Anterior cingulate cortex (tissue), 58 donors: ENCODE measurements at regions not wholly inside any gene's neighbourhood (a gene's known extent, or its start where the extent isn't known, plus 50 kb on each side); places are given as distances from the start of the nearest gene placed in this dataset.
"Not testable (repeated sequence)": the region's sequence is repeated elsewhere in the genome, so short reads cannot be mapped to it uniquely, and the experiment has no call there.

ENCODE experiments used
- DNase-seq, 58 donors: peaks; one replicate each; lab custom pipeline; 2025; lab: John Stamatoyannopoulos, UW

- no peak for DNase-seq
Measured at GRCh38 chr13:90615236-90615635, 732.3 kb upstream of the MIR17HG start.

DNA sequence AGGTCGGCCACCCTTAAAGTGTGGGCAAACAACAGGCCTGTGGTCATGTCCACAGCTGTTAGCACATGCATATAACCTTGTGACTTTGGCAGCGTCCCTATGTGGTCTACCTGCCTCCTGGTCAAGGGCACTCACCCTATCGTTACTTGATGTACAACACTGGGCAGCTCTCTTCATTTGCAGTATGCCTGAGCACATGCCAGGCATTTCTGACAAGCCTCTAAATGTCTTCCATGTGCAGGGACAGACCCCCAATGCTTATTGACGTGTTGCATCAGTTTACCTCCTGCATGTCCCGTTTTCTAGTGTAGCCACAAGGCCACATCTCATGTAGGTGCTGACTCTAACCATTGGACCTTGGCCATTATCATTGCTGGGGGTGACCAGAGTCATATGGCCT, 731.7 kb upstream of the MIR17HG start:
- no peak for DNase-seq

GRCh38 chr13:90618133-90618532, 729.4 kb upstream of the MIR17HG start:
- no peak for DNase-seq

DNA sequence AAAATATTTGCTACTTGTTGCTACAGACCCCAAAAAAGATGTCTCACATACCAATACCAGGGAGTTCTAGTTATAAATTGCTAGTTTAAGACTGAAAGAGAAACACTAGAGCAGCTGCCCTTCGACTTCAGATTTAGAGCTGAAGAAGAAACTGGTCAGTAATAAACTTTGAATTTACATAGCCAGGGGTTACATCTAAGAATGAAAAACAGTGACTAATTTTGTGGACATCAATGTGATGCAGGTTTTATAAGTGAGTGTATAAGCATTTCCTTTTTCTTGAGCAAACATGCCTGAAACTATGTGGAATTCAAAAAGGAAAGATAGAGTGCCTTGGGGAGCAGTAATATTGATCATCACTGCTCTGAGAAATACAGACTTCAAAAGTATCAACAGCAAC, 724.9 kb upstream of the MIR17HG start:
- DNase-seq, result no peak

GRCh38 chr13:90623318-90624011, 724.0 kb upstream of the MIR17HG start:
- DNase-seq, result no peak

DNA sequence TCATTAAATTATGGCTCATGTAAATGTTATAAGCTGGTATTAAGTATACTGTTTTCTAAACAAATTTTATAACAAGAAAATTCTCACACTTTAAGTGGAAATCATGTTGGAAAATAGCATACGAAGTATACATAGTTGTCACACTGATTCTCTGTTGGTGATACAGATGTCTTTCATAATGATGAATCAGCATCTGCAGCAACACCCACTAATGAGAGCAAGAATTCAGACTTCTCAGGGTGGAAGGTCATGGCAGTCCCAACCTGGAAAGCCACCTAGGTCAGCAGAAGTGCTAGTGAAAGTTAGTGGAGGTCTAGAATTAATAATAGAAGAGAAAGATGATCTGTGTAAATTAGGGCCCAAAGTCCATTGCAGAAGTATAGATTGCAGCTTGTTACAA, 719.7 kb upstream of the MIR17HG start:
- no peak for DNase-seq

DNA sequence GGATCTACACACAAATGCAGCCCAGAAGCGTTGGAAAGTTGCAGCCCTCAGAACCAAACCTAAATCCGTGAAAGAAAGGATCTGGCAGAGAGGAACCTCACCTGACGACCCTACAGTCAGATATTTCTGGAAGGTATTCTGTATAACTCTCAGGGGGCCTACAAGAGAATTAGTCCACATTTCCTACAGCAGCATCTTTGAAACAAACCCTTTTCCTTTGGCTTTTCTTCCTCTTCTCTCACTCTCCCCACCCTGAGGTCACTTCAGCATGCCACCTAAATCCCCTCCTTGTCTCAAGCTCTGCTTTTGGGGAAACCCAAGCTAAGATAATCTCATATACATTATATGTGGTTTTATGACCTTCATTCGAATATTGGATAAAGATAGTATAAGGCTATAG, 719.0 kb upstream of the MIR17HG start:
- no peak for DNase-seq

DNA sequence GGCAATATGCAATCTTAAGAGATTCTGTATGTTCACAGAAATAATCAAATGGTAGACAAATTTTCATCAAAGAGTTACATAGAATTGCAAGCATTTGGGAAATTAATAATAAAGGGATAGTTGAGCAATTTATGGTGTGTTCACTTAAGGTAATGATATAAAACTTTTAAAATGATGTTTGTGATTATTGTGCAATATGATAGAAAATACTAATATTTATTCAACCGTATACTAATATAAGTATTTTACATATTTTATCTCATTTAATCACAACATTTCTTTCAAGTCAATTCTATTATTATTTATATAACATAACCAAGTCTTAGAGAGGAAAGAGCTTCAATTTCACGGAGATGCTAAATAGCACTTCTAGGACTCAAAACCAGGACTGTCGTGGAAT, 716.8 kb upstream of the MIR17HG start:
- DNase-seq, result no peak

DNA sequence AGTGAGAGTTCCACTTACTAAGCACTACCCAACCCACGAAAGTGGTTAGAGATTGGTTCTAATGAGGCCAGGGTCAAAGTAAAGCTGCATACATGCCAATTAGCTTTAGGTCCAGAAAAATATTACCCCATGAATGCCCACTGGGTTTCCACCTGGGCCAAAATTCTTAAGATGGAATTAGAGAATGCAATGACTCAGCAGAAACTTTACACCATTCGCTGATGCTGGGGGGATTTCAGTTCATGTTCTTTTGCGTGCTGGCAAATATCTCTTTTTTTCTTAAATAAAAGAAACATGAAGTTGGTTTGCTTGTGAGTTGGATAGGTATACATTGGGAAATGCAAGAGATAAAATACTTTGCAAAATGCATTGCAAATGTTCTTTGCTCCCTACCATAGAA, 715.3 kb upstream of the MIR17HG start:
- no peak for DNase-seq

DNA sequence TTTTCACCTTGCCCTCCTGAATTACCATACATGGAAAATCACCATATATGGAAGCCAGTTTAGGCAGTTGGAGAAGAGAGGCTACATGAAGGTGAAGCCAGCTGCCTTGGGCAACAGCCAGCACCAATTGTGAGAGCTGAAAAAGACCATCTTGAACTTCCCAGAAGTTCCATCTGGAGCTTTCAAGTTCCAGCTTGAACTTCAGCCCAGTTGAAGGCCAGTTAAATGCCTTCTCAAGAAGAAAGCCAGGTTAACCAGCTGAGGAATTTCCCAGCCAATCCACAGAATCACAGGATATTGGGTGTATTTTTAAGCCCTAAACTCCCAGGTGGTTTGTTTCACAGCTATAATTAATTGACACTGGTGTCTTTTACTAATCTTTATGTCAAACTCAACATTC, 713.6 kb upstream of the MIR17HG start:
- no peak for DNase-seq

GRCh38 chr13:90640976-90641375, 706.5 kb upstream of the MIR17HG start:
- no peak for DNase-seq

GRCh38 chr13:90641884-90642283, 705.6 kb upstream of the MIR17HG start:
- no peak for DNase-seq

- no peak for DNase-seq
Measured at GRCh38 chr13:90645582-90645981, 701.9 kb upstream of the MIR17HG start.

DNA sequence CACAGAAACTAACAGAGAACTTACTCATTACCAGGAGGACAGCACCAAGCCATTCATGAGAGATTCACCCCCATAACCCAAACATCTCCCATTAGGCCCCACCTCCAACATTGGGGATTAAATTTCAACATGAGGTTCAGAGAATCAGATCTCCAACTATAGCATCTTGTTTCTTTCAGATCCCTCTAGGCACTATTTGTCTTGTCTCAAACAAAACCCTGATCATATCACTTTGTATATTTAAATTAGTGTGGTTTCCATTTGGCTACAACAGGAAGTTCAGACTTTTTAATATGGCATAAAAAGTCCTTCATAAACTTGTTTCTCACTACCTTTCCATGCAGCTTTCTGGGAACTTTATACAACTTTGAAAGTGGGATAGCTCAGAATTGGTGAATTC, 699.0 kb upstream of the MIR17HG start:
- no peak for DNase-seq

- DNase-seq, result no peak
Measured at GRCh38 chr13:90652036-90652435, 695.5 kb upstream of the MIR17HG start.

- DNase-seq, result no peak
Measured at GRCh38 chr13:90654970-90655369, 692.5 kb upstream of the MIR17HG start.

DNA sequence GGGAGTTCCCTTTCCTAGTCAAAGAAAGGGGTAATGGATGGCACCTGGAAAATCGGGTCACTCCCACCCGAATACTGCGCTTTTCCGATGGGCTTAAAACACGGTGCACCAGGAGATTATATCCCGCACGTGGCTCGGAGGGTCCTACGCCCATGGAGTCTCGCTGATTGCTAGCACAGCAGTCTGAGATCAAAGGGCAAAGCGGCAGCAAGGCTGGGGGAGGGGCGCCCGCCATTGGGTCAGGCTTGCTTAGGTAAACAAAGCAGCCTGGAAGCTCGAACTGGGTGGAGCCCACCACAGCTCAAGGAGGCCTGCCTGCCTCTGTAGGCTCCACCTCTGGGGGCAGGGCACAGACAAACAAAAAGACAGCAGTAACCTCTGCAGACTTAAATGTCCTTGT, 683.3 kb upstream of the MIR17HG start:
- DNase-seq, result not testable (repeated sequence)

GRCh38 chr13:90673746-90674145, 673.7 kb upstream of the MIR17HG start:
- no peak for DNase-seq

DNA sequence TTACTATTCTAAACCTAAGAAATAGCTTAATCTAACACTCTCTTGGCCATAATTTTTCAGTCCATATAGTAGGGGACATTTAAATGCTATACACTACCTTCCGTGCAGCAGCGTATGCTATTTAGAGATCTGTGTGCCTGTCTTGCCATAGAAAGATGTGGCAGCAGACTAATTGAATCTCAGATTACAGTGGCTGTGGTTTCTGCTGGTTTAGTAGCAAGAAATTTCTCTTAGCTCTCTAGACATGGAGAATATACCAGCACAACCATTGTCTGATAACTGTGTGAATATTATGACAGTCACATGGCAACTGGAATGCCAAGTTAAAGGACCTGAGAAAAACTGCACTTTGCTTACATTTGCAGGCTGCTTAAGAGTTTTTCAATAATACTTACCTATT, 672.4 kb upstream of the MIR17HG start:
- DNase-seq, result no peak

GRCh38 chr13:90680826-90681225, 666.7 kb upstream of the MIR17HG start:
- no peak for DNase-seq

- DNase-seq, result no peak
Measured at GRCh38 chr13:90683711-90684131, 663.8 kb upstream of the MIR17HG start.

DNA sequence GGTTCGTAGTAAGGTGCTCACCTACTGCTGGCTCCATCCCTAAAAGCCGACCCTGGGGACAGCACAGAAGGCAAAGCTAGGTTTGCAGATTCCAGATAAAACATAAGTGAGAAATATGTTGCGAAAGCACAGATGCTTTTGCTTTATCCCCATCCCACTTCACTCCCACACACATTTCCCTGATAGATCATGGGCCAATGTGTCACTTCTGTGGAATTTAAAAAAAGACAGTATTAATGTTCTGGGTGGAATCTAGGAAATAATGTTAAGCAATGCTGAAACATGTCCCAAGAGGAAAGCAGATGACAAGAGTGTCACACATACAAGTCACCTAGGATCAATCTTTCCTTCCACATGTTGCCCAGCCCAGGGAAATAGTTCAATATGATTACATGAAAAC, 661.0 kb upstream of the MIR17HG start:
- no peak for DNase-seq

DNA sequence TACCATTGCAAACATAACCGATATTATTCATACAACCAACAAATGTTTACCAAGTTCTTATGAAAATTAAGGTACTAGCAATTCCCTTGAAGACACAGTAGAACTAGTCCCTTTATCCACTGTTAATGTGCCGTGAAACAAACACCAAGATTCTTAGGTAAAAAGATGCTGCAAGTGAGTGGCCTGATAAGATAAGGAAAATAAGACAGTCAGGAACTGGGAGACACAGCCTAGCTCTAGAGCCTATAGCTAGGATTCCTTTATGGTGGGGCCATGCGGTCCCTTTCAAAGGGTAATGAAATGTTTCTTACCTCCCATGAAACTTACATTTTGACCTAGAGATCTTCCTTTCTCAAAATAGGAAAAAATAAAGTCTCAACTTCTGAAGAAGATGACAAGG, 658.4 kb upstream of the MIR17HG start:
- DNase-seq, result no peak
